Fibroblast of skin of back (primary cell): ENCODE measurements at regions not wholly inside any gene's neighbourhood (a gene's known extent, or its start where the extent isn't known, plus 50 kb on each side); places are given as distances from the start of the nearest gene placed in this dataset.
"Not testable (repeated sequence)": the region's sequence is repeated elsewhere in the genome, so short reads cannot be mapped to it uniquely, and the experiment has no call there.

Experiments used
- DNase-seq: peaks from one replicate; pipeline ENCODE4 v3.0.0-alpha.2; 2013

- no peak for DNase-seq
Observed at GRCh38 chr1:80003250-80003649, 996.7 kb upstream of the ADGRL4 start.

DNA sequence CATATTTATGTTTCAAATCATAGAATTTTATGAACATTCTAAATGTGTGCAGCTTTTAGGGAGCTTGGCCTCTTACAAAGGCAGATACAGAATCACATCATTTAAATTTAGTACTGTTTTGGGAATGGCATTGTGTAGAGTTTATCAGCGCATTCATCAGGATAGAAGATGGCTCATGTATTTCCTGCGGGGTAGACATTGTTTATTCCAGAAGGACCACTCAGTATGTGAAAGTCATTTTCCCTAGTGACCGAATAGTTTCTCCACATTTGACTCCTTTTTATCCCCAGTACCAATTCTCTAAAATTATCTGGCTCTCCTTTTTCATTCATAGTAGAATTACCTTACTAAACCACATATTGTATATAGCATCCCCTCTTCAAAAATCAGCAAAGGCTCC lies 981.9 kb upstream of the ADGRL4 start:
- DNase-seq, result no peak

GRCh38 chr1:79982211-79982610 lies 975.7 kb upstream of the ADGRL4 start:
- no peak for DNase-seq

DNA sequence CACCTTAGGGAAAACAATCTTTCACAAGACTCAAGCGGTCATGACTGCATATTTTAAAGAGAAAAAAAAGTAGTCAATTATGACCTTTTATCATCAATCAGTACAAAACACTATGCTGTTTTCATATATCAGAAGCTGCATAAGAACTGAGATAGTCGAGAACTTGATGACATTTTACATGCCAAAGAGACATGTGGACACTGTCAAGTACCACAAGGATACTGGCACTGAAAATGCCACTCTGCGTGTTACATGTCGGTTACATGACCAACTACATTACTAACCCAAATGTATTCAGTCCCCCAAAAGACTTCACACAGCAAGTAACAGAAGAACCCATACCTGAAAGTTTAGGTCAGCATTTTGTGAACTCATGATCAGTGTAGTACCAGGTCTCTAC lies 975.0 kb upstream of the ADGRL4 start:
- no peak for DNase-seq

- no peak for DNase-seq
Observed at GRCh38 chr1:79979346-79979745, 972.8 kb upstream of the ADGRL4 start.

GRCh38 chr1:79976287-79976686 lies 969.8 kb upstream of the ADGRL4 start:
- DNase-seq, result no peak

- no peak for DNase-seq
Observed at GRCh38 chr1:79974659-79975058, 968.1 kb upstream of the ADGRL4 start.

GRCh38 chr1:79969886-79970285 lies 963.4 kb upstream of the ADGRL4 start:
- no peak for DNase-seq

DNA sequence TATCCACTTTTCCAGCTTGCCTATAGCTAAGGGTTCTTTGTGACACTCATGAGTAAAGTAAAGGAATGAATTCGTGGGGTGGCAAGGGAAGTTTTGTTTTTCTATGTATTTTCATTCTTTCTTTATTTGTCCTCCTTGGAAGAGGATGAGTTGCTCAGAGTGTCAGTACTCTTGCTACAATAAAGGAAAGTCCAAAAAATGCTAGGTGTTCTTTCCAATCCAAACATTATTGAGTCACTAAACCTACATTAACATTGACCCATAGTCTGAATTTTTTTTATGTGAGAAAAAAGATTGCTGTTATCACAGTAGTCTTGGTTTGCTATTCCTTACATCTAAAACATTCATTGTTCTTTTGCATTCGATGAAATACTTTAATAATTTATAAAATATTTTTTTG lies 959.9 kb upstream of the ADGRL4 start:
- peak; percentile 5 for DNase-seq

- DNase-seq, result no peak
Observed at GRCh38 chr1:79959635-79960034, 953.1 kb upstream of the ADGRL4 start.

GRCh38 chr1:79955966-79956365 lies 949.4 kb upstream of the ADGRL4 start:
- no peak for DNase-seq

DNA sequence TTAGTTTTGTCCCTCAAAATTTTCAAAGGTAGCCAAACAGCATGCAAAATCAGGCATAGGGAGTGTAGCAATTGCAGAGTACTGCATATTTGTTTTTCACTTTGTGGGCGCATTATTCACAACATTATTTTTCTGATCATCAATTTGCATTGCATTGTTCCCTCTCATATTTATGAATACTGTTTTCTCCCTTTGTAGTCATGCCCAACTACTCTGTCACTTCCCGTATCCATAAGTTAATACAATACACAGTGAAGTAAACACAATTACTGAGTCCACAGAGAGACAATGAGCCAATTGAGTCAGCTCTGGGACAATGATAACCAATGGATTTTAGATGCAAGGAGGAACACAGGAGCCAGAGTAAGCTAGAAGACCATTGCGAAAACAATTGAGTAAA lies 944.0 kb upstream of the ADGRL4 start:
- DNase-seq, result no peak

- DNase-seq, result no peak
Observed at GRCh38 chr1:79945391-79945790, 938.9 kb upstream of the ADGRL4 start.

GRCh38 chr1:79929356-79929755 lies 922.8 kb upstream of the ADGRL4 start:
- DNase-seq, result peak; percentile 21

GRCh38 chr1:79928901-79929300 lies 922.4 kb upstream of the ADGRL4 start:
- no peak for DNase-seq

DNA sequence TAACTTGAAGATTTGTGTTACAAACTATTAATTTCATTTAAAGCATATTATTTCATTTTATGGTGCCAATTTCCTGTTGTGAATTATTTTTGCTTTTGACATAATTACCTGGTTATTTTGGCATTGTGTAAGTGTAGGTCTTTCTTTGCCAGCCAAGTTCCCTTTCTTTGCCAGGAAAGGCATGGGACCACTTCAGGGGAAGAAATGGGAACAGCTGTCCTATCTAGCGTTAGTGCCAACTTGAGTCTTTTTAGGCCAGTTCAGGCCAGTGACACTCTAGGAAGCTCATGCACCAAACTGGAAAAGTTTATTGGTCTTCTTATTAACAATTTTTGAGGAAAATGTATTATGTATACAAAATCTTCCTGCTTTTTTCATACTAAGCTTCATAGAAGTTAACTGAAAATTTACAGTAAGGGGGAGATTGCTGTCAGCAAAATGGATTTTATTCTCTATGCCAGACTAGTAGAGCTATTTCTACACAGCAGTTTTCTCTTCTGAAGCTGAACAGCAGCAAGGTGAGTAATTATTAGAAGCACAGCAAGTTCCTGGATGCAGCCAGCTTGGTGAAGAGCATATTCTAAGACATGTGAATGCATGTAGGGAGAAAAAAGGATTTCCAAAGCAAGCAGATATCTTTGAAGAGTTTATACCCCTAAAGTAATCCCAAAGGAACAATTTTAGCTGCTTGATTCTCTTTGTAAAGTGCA lies 914.6 kb upstream of the ADGRL4 start:
- DNase-seq, result no peak

- no peak for DNase-seq
Observed at GRCh38 chr1:79914896-79915295, 908.4 kb upstream of the ADGRL4 start.

DNA sequence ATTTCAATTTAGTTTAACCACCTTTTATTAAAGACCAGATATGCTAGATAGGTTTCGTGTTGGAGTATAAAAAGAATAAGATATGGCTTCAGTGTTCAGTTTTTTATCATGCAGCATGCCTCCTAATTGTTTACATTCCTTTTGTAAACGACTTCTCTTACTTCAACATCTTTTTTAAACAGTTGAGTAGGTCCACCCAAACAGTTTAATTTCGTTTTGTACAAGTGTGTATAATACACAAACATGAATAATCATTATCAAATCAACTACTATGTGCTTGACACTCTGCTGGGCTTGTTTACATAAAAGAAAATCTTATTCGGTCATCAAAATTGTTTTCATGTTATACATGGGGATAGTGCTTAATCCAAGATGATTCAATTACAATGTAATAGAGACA lies 906.3 kb upstream of the ADGRL4 start:
- DNase-seq, result no peak

DNA sequence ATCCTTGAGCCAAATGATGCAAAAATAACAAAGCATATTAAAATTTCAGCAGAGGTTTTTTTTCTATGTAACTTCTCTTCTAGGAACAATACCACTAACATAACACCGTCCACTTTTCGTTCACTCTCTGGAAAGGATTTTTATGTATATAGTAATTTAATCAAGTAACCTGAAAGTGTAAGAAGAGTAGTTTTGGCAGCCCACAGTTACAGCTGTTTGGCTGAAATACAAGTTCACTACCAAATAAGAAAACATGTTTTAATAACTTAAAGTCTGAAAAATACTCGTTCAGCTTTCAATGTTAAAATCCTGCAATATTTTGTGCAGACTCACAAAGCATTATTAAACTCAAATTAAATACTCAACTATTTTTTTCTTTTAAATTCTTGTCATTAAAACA lies 896.8 kb upstream of the ADGRL4 start:
- DNase-seq, result no peak

- DNase-seq, result no peak
Observed at GRCh38 chr1:79902418-79902817, 895.9 kb upstream of the ADGRL4 start.

DNA sequence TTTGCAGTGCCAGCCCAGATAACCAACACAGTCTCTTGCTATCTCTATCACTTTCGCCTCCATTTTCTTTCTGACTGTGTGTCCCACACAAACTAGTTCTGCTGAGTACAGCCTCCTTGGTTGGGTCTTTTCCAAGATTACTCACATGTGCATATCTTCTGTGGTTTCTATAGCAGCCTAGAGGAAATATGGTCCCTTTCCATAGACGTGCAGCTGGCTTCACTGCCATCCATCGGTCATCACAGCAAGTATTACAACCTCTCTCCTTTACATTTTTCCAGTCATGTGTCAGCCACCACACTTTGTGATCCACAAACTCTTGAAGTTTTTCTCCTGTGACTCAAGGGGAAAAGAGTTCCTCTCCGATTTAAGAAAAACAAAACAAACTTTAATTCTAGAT lies 893.4 kb upstream of the ADGRL4 start:
- DNase-seq, result peak; percentile 99

DNA sequence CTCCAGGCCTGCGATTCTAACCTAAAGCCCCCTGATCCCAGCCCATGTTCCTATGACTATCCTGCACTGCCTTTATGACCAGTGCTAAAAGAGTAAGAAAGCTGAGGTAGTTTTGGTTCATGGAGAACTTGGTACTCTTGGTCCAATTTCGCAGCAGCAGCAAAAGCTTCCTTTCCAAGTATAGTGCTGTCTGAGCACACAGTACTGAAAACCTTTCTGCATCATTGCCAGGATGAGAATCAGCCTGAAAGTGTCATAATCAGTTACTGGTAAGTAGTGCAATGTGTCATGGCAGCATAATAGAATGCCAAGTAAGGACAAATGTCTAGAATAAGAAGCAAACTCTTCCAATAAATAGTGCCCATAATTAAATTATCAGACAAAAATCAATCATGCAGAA lies 889.6 kb upstream of the ADGRL4 start:
- DNase-seq, result no peak

GRCh38 chr1:79895573-79895972 lies 889.0 kb upstream of the ADGRL4 start:
- no peak for DNase-seq

DNA sequence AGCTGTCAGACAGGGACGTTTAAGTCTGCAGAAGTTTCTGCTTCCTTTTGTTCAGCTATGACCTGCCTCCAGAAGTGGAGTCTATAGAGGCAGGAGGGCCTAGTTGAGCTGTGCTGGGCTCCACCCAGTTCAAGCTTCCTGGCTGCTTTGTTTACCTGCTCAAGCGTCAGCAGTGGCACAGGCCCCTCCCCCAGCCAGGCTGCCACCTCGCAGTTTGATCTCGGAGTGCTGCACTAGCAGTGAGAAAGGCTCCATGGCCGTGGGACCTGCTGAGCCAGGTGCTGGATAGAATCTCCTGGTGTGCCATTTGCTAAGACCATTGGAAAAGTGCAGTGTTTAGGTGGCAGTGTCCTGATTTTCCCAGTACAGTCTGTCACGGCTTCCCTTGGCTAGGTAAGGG lies 887.6 kb upstream of the ADGRL4 start:
- DNase-seq, result not testable (repeated sequence)

GRCh38 chr1:79887059-79887458 lies 880.5 kb upstream of the ADGRL4 start:
- DNase-seq, result no peak
